ENCODE measurements at regions not wholly inside any gene's neighbourhood (a gene's known extent, or its start where the extent isn't known, plus 50 kb on each side); places are given as distances from the start of the nearest gene placed in this dataset.

- no peak overlapping the region for H3K27ac Mint-ChIP-seq
- H3K27me3 Mint-ChIP-seq: no peaks in the 10 kb centered on the region
- H3K9me3 Mint-ChIP-seq: no peaks in the 10 kb centered on the region
- H3K36me3 Mint-ChIP-seq (ENCODE audit: low read depth): no peaks in the 10 kb centered on the region
- H3K4me1 Mint-ChIP-seq: no peaks in the 10 kb centered on the region
- DNase-seq (no peak), ATAC-seq (no peak)
- no peak overlapping the region for H3K4me3 Mint-ChIP-seq
Measured at GRCh38 chr2:186032102-186032738, 293.6 kb downstream of the FSIP2 start.

DNA sequence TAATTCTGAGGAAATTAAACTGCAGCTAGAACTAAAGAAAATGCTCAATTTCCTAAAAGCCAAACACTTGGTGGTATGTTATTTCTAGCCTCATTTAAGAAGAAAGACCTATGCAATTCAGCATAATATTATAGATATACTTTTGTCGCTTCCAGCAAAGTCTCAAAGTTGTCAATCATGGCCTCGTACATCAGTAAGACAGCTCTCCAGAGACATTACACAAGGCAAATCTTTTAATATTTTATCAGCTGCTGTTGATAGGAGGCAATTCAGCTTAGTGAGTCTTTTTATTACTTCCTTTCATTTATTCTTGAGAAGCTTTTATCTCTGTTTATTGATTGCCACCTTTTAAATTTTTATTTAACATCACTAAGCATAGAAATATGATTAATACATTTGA is 294.3 kb downstream of the FSIP2 start:
- Mint-ChIP-seq H3K4me1 (no peaks in the 10 kb centered on the region), H3K27me3 (no peaks in the 10 kb centered on the region), H3K4me3 (no peak overlapping the region), H3K36me3 (ENCODE audit: low read depth) (no peaks in the 10 kb centered on the region), H3K9me3 (no peaks in the 10 kb centered on the region), H3K27ac (no peak overlapping the region)
- no peak for DNase-seq
- ATAC-seq: no peak

DNA sequence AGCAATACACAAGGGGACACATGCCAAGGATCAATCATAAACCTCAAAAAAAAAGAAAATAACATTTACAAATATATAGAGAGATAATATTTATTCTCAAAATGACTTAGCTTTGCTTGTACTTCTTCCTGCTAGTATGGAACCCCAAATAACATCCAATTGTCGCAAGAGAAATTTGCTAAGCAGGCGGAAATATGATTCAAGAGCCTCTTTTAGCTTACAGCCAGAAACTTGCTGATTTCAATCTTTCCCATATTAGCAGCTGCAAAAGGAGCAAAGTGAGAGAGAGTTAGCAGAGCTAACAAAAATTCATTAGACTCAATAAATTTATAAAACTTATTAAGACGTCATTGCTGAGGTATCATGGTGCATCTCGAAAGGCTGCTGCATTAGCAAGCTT is 294.9 kb downstream of the FSIP2 start:
- ATAC-seq (no peak), DNase-seq (no peak)
- H3K4me1 Mint-ChIP-seq: no peaks in the 10 kb centered on the region
- H3K27me3 Mint-ChIP-seq: no peaks in the 10 kb centered on the region
- H3K9me3 Mint-ChIP-seq: no peaks in the 10 kb centered on the region
- no peak overlapping the region for H3K27ac Mint-ChIP-seq
- no peak overlapping the region for H3K4me3 Mint-ChIP-seq
- H3K36me3 Mint-ChIP-seq (ENCODE audit: low read depth): no peaks in the 10 kb centered on the region

GRCh38 chr2:186036862-186037449 is 298.4 kb downstream of the FSIP2 start:
- Mint-ChIP-seq H3K9me3 (no peaks in the 10 kb centered on the region), H3K27ac (no peak overlapping the region), H3K4me1 (no peaks in the 10 kb centered on the region), H3K27me3 (no peaks in the 10 kb centered on the region), H3K36me3 (ENCODE audit: low read depth) (no peaks in the 10 kb centered on the region), H3K4me3 (no peak overlapping the region)
- DNase-seq (no peak), ATAC-seq (no peak)

DNA sequence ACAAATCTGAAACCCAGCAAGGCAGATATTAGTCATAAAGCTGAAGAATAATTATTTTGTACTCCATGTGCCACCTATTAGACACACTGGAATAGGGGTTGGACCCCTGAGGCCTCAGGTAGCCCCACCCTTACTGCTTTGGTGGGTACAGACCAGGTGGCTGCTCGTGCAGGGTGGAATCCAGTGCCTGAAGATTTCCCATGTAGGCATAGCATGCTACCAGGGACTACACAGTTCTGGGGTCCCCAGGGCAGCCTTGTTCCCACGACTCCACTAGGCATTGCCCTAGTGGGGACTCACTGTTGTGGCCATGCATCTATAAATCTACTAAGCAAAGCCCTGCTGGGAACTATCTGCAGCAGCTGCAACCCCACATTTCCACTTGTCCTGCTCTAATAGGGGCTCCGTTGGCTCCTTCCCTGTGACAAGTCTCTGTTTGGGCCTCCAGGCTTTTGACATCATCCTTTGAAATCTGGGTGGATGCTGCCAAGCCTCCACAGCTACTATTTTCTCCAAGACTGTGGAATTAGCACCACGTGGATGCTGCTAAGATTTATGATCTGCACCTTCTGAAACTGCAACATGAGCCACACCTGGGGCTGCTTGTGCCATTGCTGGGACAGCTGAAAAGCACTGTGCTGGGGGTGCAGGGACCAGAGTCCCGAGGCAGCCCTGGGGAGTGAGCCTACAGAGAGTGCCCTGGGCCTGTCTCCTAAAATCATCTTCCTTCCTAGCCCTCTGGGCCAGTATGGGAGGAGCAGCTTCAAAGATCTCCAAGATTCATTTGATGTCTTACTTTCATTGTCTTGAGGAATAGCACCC is 303.8 kb downstream of the FSIP2 start:
- DNase-seq (no peak), ATAC-seq (no peak)
- no peaks in the 10 kb centered on the region for H3K36me3 Mint-ChIP-seq (ENCODE audit: low read depth)
- no peak overlapping the region for H3K27ac Mint-ChIP-seq
- no peak overlapping the region for H3K4me3 Mint-ChIP-seq
- no peaks in the 10 kb centered on the region for H3K27me3 Mint-ChIP-seq
- H3K4me1 Mint-ChIP-seq: no peaks in the 10 kb centered on the region
- no peaks in the 10 kb centered on the region for H3K9me3 Mint-ChIP-seq

- Mint-ChIP-seq H3K27ac (no peak overlapping the region), H3K36me3 (ENCODE audit: low read depth) (no peaks in the 10 kb centered on the region), H3K27me3 (no peaks in the 10 kb centered on the region), H3K9me3 (no peaks in the 10 kb centered on the region), H3K4me1 (no peaks in the 10 kb centered on the region), H3K4me3 (no peak overlapping the region)
- DNase-seq (no peak), ATAC-seq (no peak)
Measured at GRCh38 chr2:186044761-186045160, 306.2 kb downstream of the FSIP2 start.

- Mint-ChIP-seq H3K36me3 (ENCODE audit: low read depth) (no peaks in the 10 kb centered on the region), H3K4me1 (no peaks in the 10 kb centered on the region), H3K4me3 (no peak overlapping the region), H3K27me3 (no peaks in the 10 kb centered on the region), H3K27ac (no peak overlapping the region), H3K9me3 (no peaks in the 10 kb centered on the region)
- ATAC-seq (no peak), DNase-seq (no peak)
Measured at GRCh38 chr2:186052930-186053329, 314.3 kb downstream of the FSIP2 start.

GRCh38 chr2:186058614-186059013 is 320.0 kb downstream of the FSIP2 start:
- no peaks in the 10 kb centered on the region for H3K27me3 Mint-ChIP-seq
- DNase-seq (no peak), ATAC-seq (no peak)
- no peak overlapping the region for H3K4me3 Mint-ChIP-seq
- no peaks in the 10 kb centered on the region for H3K4me1 Mint-ChIP-seq
- H3K36me3 Mint-ChIP-seq (ENCODE audit: low read depth): no peaks in the 10 kb centered on the region
- H3K9me3 Mint-ChIP-seq: no peaks in the 10 kb centered on the region
- no peak overlapping the region for H3K27ac Mint-ChIP-seq

DNA sequence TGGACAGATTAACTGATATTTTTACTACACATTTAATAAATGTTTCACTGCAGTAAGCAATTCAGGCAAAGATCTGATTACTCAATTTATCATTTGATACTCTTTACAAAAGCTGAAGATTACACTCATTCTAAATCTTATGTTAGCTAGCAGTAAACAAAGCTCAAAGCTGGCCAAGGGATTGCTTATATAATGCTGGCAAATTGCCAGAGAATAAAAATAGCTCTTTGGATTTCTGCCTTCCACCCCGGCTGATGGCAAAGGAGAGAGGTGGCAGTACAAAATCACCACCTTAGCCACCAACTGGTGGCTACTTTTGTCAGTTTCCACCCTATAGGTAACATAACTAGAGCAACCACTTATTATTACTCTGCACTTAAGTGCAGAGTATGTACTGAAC is 320.5 kb downstream of the FSIP2 start:
- H3K4me3 Mint-ChIP-seq: no peak overlapping the region
- no peaks in the 10 kb centered on the region for H3K27me3 Mint-ChIP-seq
- H3K36me3 Mint-ChIP-seq (ENCODE audit: low read depth): no peaks in the 10 kb centered on the region
- no peaks in the 10 kb centered on the region for H3K4me1 Mint-ChIP-seq
- ATAC-seq (no peak), DNase-seq (no peak)
- no peaks in the 10 kb centered on the region for H3K9me3 Mint-ChIP-seq
- no peak overlapping the region for H3K27ac Mint-ChIP-seq

DNA sequence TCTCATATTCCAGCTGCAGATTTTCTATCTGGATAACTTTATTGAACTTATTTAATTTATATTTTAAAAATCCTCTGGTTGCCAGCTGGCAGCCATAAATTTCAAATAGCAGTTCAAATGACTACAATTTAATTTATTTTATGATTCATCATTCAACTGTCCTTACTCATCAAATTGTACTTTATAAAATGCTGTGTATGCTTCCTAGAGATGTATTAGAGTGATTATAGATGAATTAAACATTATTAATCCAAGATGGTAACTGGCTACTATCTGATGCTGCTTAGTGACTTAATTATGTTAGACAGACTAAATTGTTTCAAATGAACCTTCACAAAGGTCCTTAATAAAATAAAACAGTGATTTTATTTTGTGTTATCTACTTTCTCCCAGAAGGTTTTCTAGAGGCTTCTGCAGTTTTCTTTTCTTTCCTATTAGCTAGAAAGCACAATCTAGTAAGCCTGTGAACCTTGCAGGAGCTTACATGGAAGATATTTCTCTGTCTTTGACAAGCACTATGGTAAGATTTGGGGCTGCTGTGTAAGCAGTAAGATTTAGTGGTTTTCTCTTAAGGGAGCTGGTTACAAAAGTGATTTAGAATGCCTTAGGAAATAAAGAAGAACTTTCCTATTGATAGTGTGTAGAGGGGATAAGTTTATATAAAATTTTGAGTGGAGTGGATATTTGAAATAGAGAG is 322.3 kb downstream of the FSIP2 start:
- no peak for ATAC-seq
- Mint-ChIP-seq H3K27ac (no peak overlapping the region), H3K36me3 (ENCODE audit: low read depth) (peaks cover 3% of the 10 kb centered on the region), H3K4me3 (no peak overlapping the region), H3K9me3 (peaks cover 6% of the 10 kb centered on the region), H3K4me1 (no peaks in the 10 kb centered on the region), H3K27me3 (no peaks in the 10 kb centered on the region)
- DNase-seq: no peak

DNA sequence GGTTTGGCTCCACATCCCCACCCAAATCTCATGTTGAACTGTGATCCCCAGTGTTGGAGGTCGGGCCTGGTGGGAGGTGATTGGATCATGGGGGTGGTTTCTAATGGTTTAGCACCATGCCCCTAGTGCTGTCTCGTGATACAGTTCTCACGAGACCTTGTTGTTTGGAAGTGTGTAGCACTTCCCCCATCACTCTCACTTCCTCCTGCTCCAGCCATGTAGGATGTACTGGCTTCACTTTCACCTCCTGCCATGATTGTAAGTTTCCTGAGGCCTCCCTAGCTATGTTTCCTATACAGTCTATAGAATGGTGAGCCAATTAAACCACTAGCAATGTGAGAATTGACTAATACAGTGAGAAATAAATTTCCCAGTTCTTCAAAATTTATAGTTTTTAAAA is 325.9 kb downstream of the FSIP2 start:
- Mint-ChIP-seq H3K27me3 (no peaks in the 10 kb centered on the region), H3K27ac (no peak overlapping the region), H3K36me3 (ENCODE audit: low read depth) (peaks cover 3% of the 10 kb centered on the region), H3K4me3 (no peak overlapping the region), H3K9me3 (peaks cover 6% of the 10 kb centered on the region), H3K4me1 (no peaks in the 10 kb centered on the region)
- DNase-seq: no peak
- ATAC-seq: no peak

GRCh38 chr2:186065491-186065890 is 326.9 kb downstream of the FSIP2 start:
- H3K4me1 Mint-ChIP-seq: no peaks in the 10 kb centered on the region
- H3K9me3 Mint-ChIP-seq: peaks cover 6% of the 10 kb centered on the region
- no peaks in the 10 kb centered on the region for H3K27me3 Mint-ChIP-seq
- ATAC-seq (no peak), DNase-seq (no peak)
- H3K4me3 Mint-ChIP-seq: no peak overlapping the region
- no peak overlapping the region for H3K27ac Mint-ChIP-seq
- H3K36me3 Mint-ChIP-seq (ENCODE audit: low read depth): peaks cover 3% of the 10 kb centered on the region

DNA sequence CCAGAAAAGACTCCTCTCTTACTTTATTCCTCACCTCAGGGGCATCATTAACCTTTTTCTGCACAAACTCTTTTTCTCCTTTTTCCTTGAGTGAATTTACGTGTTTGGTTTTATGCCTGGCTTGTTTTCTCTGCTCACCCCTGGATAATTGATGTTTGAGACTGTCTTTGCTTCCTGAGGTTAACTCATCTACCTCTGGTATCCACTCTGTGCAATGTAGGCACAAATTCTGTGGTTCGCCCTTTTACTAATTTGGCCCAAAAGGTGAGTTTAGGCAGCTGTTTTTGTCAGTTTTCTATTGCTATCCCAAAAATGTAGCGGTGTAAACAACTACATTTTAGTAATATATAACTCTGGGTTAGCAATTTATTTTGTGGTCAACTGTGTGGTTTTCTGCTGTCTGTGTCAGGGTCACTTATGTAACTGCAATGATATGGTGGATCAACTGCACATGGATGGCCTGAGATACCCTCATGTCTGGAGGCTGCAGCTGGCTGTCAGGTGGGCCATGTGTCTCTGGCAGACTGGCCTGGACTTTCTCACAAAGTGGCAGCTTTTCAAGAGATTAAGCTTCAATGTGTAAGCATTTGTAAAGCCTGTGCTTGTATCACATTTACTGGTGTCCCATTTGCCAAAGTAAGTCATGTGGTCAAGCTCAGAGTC is 329.7 kb downstream of the FSIP2 start:
- Mint-ChIP-seq H3K9me3 (peaks cover 6% of the 10 kb centered on the region), H3K36me3 (ENCODE audit: low read depth) (peaks cover 3% of the 10 kb centered on the region), H3K27me3 (no peaks in the 10 kb centered on the region), H3K4me1 (no peaks in the 10 kb centered on the region), H3K27ac (no peak overlapping the region), H3K4me3 (no peak overlapping the region)
- DNase-seq (no peak), ATAC-seq (no peak)

DNA sequence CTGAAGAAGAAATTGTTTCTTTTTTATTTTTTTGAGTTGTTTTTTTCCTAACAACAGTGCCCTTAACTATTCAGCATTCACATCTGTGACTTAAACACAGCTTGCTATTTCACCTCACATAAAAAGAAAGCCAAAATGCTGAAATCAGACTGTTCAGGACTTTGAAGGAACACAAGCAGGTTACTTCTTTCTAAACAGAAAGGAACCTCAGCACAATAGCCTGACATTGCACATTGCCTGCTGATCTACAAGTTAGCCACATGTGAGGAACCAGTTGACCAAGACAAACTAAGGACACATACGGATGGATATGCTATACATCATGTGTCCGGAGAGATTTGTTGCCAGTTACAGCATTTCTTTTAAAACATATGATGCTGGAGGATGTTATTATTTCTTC is 331.1 kb downstream of the FSIP2 start:
- H3K4me1 Mint-ChIP-seq: no peaks in the 10 kb centered on the region
- H3K36me3 Mint-ChIP-seq (ENCODE audit: low read depth): peaks cover 5% of the 10 kb centered on the region
- peaks cover 6% of the 10 kb centered on the region for H3K9me3 Mint-ChIP-seq
- H3K4me3 Mint-ChIP-seq: no peak overlapping the region
- H3K27me3 Mint-ChIP-seq: no peaks in the 10 kb centered on the region
- DNase-seq: no peak
- H3K27ac Mint-ChIP-seq: no peak overlapping the region
- ATAC-seq: no peak

All from activated naive CD8-positive, alpha-beta T cell treated with anti-CD3 and anti-CD28 coated beads, Interleukin-2, amount 50 U/mL, for 24 hours (primary cell).